GM19324 (cell line): ENCODE measurements at regions not wholly inside any gene's neighbourhood (a gene's known extent, or its start where the extent isn't known, plus 50 kb on each side); places are given as distances from the start of the nearest gene placed in this dataset.

ENCODE experiments used
- ATAC-seq: cut with Tn5 transposase; IDR thresholded peaks from one replicate; pipeline ENCODE4 v1.9.1; 2021; ENCODE audit warnings: mild to moderate bottlenecking, moderate library complexity; ENCODE audit not compliant: unreplicated experiment, low FRiP score

DNA sequence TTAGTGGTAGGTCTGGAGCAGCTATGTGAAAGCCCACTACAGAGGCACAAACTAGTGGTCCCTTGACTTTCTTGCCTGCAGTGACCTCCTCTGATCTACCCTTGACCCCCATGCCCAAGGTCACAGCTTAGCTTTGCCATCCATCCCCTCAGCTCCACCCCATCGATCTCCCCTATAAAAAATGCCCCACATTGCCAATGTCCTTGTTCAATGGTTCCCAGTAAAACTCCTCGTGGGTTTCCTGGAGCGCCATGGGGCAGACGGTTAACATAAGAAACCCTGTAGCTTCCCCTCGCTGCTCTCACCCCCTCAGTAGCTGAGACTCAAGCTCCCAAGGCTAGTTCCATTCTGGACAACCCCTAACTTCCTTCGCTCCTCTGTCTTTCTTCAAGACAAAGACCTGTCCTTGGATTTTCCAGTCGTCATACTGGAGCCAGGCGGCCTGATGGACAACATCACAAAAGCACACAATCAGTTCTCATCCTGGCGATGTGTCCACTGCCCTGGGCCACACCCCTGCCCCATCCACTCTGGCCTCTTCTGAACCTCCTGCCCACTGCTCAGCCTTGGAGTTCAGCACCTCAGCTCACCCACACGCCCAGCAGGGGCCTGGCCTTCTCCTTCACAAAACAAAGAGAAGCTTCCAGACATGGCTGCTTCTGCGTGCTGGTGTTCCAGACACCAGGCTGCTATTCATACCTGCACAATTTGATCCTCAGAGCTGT is 1429.3 kb downstream of the BRD1 start:
- no peak for ATAC-seq

DNA sequence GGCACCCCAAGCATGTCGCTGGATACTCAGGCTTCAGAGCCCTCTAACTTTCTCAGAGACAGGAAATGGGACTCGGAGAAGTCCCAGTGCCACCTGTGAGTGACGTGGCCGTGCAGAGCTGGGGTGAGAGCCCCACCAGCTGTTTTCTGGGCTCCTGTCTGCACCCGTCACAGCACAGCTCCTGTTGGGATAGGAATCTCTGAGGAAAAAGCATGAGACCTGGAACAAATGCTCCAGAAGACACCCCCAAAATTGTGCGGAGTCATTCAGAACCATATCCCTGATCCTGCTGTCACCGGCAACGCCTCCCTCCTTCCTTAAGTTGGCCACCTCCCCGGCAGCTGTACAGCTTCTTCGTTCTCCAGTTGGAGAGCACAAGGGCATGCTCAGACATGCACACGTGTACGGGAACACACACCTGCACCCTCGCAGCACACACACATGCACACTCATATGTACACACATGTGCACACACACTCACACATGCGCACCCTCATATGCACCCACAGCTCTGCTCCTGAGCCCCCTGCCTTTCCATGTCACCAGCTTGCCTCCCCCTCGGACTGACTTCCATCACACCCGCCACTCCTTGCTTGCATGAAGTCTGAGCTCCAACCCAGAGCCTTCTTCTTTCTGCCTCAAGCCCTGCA is 1430.0 kb downstream of the BRD1 start:
- ATAC-seq, result no peak

DNA sequence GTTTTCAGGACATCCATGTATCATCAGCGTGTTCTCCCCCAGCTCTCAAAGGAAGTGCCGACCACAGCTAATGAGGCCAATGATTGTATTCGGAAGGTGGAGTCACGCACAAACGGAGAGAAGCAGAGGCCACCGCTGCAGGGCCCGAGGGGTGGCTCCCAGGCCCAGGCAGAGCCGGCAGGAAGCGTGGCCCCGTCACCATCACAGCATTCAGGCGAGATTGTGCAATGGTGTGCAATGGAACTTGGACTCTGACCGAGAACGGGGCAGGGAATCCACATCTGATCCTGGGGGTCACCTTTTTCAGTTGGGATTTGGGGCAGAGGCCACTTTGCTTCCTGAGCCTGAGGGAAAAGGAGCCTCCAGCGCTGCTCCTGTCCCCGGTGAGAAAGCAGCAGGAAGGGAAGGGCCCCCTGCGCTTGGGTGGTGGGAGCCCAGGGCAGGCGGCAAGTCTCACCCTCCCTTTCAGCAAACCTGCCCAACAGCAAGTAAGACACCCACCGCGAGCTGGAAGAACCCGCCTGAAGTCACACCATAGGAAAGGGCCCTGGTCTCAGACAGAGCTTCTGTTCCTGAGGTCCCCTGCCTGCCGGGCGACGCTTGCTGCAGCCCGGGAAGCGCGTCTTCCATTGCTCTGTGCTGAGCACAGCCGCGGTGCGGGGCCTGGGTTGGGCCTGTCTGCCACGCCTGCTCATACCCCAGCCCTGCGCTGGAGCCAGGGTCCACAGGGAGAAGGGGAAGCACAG is 1430.7 kb downstream of the BRD1 start:
- ATAC-seq, result no peak

DNA sequence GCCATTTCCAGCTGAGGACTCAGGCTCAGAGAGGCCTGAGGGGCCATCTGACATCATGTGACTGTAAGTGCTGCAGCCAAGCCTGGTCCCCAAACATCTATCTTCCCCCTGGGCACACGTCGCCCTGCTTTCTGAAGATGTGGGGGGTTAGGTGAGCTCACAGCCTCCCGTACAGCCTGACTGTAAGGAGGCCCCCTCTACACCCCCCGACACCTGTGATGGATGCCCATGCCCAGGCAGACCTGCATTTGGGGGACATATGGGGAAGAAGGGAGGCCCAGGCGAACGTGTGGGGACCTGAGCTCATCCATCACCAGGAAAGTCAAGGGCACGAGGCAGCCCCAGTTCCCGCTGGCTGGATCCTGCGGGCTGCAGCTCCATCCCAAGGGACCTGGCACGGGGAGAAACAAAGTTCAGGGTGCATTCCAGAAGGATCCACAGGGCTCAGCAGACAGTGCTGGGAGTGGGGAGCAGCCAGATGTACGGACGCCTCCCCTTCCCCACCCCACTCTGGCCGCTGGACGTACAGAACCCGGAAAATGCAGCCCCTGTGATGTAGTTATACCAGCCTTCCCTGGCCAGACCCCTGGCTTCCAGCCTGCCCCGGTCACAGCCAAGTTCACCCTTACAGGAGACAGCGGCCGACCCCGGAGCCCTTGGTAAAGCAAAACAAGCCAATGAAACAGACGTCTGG is 1431.4 kb downstream of the BRD1 start:
- no peak for ATAC-seq

DNA sequence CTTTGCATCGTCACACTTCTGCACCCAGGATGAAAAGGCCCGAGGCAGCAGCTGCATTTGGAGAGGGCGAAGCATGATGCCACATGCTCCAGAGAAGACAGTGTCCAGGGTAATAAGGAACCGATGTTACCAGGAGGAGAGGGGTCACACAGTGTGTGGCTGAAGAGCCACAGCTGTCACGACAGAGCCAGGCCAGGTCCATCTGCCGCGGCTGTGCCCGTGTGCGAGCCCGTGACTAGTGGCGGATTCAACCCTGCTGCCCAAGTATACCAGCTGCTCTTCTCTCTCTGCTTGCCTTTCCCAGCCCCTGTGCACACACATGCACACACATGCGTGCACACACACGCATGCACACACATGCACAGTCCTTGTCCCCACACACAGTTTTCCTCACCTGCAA is 1432.5 kb downstream of the BRD1 start:
- no peak for ATAC-seq

DNA sequence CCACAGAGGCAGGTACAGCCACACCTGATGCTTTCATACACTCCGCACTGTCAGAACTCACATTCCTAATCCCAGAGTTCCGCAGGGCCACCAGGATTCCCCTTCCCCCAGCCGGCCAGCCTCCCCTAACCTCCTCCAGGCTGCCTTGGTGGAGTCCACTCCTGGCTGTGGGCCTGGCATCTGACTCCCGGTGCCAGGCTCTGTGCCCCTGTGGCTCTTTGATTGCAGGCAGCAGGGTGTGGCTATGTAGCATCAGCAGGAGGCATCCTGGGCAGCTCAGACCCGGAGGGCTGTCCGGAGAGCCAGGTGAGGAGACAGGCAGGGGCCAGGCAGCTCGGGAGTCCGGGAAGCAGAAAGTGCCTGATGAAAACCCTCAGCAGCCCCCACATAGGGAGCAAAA is 1432.9 kb downstream of the BRD1 start:
- no peak for ATAC-seq

DNA sequence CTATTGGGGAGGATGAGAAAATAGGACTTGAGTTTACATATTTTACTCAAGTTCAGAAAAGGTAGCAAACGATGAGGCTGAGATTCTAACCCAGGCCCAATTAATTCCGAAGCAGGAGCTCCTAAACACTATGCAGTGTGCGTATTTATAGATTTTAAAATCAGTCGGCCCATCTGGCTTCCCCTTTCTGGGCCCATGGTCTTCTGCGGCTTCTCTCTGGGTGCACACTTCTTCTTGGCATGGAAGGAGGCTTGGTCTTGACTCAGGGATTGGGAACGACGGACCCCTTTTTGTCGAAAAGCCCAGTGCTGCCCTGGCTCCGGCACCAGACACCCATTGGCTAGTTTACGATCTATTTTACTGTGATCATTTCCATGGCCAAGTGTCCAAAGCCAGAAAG is 1433.8 kb downstream of the BRD1 start:
- ATAC-seq, result no peak

DNA sequence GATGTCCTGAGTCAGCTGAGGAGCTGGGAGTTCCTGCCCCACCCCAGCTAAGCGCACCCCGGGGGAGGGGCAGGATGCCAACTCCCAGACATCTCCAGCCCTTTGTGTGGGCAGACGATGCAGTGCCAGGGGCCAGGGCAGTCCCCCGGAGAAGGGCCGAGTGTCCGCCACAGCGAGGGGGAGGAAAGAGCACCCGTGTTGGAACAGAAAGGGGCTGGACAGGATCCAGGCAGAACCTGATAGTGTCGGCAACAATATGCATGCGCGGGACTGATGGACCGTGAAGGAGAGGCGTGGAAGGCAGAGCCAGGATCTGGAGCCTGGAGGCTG is 1434.7 kb downstream of the BRD1 start:
- ATAC-seq, result no peak

DNA sequence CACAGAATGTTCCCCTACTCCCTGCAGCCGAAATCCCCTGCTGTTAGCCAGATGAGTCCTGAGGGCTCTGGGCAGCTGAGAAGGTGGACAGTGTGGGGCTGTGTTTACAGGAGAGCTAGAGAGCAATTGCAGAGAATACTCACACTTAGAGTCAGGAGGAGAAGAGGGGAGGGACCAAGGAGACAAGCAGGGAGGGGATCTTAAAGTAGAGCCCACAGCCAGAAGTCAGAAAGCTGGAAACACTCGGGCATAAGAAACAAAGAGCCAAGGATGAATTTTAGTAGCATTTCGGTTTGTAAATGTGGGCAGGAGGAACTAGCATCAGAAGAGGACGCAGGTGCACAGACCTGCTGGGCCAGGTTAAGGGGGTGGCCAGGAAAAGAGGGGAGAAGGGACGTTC is 1435.9 kb downstream of the BRD1 start:
- no peak for ATAC-seq

DNA sequence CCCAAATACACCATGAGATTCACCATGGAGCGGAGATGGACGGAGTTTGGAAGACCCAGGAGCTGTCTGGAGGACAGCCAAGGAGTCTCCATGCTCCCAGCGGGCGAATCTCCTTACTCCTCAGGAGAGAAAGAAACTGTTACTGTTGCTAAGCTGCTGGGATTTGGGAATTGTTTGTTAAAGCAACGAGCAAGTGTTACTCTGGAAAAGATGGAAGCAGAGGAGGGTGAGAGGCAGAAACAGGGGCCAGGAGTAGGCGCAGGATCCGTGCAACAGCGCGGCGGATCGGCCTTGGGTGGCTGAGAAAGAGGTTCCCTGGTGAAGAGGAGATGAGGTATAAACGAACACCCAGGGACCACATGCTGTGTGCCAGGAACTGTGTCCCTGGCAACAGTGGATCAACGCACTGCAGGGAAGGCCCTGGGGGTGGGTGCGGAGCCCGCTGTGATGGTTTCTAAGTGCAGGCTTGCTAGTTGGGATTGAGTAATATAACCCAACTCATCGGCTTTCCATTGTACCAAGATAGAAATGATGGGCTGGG is 1436.4 kb downstream of the BRD1 start:
- ATAC-seq, result no peak

DNA sequence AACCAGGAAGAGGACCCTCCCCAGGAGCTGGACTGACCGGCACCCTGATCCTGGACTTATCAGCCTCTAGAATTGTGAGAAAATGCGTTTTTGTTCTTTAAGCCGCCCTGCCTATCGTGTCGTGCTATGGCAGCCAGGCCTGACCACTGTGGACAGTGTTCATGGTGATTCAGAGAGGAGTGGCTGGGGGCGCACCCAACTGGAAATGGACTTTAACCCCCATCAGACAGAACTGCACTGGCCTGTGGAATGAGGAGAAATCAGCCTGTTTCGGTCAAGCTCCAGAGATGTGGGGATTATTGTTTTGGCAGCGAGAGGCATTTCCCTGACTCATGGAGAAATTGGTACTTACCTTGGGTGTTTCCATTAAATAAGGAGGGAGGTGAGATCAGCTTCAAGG is 1437.8 kb downstream of the BRD1 start:
- no peak for ATAC-seq

DNA sequence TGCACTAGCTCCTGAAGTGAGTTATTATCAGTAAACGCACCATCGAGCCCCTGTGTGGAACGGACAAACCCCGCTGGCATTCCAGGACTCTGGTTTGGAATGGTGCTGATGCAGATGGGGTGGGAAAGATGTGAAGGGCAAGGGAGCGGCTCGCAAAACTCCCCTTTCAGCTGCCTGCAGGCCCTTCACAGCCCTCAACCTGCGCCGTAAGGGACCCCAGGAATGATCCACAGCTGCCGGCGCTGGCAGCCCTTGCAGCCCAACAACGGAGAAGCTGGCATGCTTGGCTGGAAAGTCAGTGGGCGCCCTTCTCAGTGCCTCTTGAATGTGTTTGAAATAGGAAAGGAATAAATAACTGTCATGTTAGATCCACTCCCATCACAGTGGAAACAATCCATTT is 1445.5 kb downstream of the BRD1 start:
- ATAC-seq, result no peak

DNA sequence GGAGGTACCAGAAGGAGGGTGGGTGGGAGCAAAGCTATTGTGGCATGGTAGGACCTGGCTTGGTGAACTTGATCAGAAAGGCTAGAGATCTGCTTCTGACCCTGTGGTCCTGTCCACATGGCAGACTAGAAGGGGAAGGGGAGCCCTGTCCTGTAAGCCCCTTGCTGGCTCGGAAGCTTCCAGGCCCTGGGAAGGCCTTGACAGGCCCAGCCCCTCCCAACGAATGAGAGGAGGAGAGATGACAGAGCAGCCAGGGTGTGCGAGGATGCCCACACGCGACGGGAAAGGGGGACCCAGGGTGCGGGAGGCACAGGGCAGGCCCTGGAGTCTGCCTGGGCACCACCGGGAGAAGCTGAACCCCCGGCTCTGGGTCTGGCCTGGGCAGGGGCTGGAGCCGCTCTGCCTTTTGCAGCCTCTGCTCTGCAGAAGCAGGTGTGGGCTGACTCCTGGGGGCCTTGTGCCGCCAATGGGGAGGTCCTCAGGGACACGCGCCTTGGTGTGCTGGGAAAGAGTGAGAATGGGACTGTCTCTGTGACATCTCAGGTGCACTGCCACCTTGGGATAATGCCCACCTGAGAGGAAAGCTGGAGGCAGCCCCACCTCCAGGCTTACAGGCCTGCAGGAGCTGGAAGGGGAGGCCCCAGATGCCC is 1447.5 kb downstream of the BRD1 start:
- ATAC-seq, result no peak

DNA sequence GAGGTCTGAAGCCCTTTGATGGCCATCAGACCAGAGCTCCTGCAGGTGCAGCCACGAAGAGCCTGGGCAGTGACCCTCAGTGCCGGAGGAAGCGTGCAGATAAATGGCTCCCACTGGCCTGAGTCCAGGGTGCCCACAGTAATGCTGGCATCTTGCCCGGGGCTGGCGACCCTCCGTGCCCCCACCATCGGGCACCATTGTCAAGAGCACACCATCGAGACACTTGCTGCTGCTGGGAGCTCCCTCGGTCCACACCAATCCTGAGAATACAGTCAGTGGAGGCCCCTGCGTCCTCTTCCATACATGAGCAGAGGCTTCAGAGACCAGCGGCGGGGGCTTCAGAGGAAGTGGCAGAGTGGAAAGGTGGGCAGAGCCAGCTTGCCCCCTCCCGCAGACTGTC is 1448.3 kb downstream of the BRD1 start:
- no peak for ATAC-seq

DNA sequence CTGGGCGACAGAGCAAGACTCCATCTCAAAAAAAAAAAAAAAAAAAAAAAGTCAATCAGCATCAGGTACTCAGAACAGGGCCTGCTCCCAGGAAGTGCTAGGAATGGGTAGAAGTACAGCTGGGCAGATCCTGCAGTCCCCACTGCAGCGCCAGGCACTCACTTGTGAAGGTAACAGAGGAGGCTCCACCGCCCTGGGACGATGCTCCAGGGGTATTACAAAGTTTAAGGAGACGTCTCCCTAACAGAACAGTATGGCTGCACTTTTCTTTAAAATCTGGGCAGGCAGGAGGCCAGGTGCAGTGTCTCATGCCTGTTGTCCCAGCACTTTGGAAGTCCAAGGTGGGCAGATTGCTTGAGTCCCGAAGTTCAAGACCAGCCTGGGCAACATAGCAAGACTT is 1449.0 kb downstream of the BRD1 start:
- ATAC-seq, result no peak

DNA sequence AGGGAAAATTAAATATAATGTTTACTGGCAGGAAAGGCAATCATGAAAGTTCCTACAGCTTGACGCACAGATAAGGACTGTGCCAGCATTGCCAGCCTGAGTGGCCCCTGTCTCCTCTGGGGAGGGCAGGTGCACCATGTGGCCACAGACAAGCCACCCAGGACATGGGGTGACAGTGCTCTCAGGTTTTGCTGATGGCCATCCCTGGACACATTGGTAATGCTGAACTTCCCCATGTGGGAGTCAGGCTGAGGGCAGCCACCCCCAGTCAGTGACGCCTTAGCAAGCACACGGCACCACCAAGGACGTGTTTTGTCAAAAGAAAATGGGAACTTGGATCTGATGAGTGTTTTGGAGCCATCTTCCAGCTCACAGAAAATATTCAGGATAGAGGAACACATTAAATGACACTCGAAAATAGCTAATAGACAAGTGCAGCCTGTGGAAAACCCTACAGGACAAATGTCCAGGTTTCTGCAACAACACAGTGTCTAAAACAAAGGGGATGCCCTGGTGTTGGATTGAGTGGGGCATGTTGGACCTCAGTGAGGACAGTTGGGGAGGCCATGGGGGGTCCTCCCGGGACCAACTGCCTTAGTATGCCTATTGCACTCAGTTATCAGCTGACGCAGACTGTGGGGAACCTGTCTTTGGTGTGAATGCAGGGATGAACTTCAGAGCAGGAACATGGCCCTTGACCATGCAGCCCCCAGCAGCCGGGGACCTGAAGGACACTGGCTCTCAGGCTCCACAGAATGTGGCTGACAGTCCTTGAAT is 1450.5 kb downstream of the BRD1 start:
- no peak for ATAC-seq

DNA sequence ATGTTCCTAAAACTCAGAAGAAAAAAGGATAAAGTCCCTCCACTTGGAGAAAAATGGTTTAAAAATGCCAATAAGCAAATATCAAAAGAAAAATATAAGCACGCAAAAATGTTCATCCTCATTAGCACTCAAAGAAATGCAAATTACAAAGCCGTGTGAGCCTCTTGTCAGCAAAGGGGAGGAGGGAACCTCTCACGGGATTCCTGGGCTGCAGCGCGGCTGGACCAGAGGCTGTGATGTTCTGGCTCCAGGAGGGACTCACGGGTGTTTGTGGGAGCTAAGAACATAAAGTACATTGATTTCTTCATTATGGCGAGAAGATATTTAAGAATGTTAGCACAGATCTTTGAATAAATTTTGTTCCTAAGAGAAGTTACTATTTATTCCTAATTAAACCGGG is 1451.2 kb downstream of the BRD1 start:
- ATAC-seq, result no peak

DNA sequence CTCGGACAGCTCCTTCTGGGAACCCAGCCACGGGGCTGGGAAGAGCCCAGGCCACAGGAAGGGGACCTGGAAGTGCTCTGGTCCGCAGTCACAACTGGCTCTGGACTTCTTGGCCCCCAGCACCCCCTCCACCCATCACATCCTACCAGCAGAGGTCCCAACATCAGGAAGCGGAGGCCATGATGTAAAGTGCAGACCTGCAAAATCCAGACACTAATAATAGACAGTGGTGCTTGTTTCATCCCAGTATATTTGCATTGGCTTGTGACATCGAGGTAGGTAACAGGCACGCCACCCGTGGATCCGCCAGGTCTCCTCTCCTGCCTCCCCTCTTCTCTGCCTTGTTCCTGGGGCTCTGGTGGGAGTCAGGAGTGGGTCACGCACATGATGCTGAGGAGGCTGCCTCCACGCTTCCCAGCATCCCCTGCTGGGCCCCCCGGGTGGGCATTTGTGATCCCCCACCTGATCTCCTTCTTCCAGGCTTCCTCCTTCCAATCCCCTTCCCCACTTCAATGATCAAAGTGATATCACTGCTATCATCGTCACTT is 1454.0 kb downstream of the BRD1 start:
- ATAC-seq, result no peak

DNA sequence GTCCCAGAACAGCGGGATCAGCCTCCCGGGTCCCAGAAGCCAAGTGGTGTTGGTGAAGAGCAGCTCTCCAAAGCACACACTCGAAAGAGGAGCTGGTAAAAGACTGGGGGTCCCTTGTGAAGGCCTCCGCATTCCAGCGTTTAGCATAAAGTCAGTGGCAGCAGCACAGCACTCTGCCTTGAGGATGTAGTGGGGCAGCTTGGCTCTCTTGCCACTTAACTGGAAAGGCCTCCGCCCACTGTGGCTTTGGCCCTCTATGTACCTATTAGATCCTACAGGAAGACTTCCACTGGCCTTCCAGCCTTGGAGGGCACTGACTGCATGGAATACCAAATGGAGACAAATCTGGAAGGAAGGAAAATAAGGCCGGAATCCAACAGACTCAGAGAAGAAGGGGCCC is 1455.3 kb downstream of the BRD1 start:
- ATAC-seq, result no peak

DNA sequence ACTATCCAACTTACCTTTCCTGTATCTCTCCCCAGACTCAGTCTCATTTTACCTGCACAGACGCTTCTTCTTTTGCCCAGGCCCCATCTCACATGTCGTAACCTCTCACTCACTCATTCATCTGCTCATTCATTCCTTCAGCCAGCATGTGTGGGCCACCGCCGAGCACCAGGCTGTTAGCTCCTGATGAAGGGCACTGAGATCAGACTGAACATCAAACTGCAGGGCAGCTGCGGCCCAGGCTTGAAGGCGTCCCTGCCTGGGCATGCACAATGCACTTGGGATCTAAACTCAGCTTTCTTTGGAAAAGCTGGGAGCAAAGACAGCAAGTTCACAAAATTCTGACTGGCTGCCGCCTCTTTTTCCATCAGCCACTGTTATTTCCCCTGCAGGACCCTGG is 1456.3 kb downstream of the BRD1 start:
- no peak for ATAC-seq
